WTC11 (cell line): ENCODE measurements at regions not wholly inside any gene's neighbourhood (a gene's known extent, or its start where the extent isn't known, plus 50 kb on each side); places are given as distances from the start of the nearest gene placed in this dataset.
A peak's percentile ranks its signal among the peaks of the same experiment; 100 is the strongest.

ENCODE experiments used
- ATAC-seq: fragments of 200-7000 bp; cut with Tn5 transposase; 2 replicates; pipeline ENCODE4 v1.10.0; 2021; ENCODE audit warnings: mild to moderate bottlenecking, moderate library complexity
- CTCF ChIA-PET: fragments of 300-600 bp; sonication (Branson Sonifier 250); formaldehyde crosslinking; loops from one replicate; lab custom pipeline; 2021; ENCODE audit warnings: antibody characterized with exemption; lab: Charles Lee
- POLR2A ChIA-PET: fragments of 350-600 bp; sonication (Branson Sonifier 250); formaldehyde crosslinking; loops from one replicate; lab custom pipeline; 2021; ENCODE audit warnings: antibody characterized with exemption; lab: Charles Lee
- DNase-seq: peaks from one replicate; pipeline ENCODE4 v3.0.0; 2021; ENCODE audit warnings: low spot score
- H3K27ac Mint-ChIP-seq: 2 replicates; pipeline ENCODE4 v1.8.0; 2021; ENCODE audit warnings: mixed read lengths
- H3K27me3 Mint-ChIP-seq: 2 replicates; pipeline ENCODE4 v1.8.0; 2021; ENCODE audit warnings: low read depth, mild to moderate bottlenecking, moderate library complexity, mixed read lengths
- H3K36me3 Mint-ChIP-seq: 2 replicates; pipeline ENCODE4 v1.8.0; 2021; ENCODE audit warnings: mixed read lengths
- H3K4me1 Mint-ChIP-seq: 2 replicates; pipeline ENCODE4 v1.8.0; 2022; ENCODE audit warnings: mixed read lengths
- H3K4me3 Mint-ChIP-seq: 2 replicates; pipeline ENCODE4 v1.8.0; 2021; ENCODE audit warnings: mild to moderate bottlenecking, moderate library complexity, mixed read lengths
- H3K9me3 Mint-ChIP-seq: 2 replicates; pipeline ENCODE4 v1.8.0; 2021; ENCODE audit warnings: mixed read lengths
- CBFB ChIP-seq: sonication (generic); formaldehyde crosslinking; IDR thresholded peaks from 2 replicates; pipeline ENCODE4 v1.8.1; 2022; ENCODE audit warnings: mild to moderate bottlenecking, low read depth, missing genetic modification reagents
- CREM ChIP-seq: sonication (generic); formaldehyde crosslinking; IDR thresholded peaks from 2 replicates; pipeline ENCODE4 v1.8.1; 2022; ENCODE audit warnings: mild to moderate bottlenecking, missing genetic modification reagents, moderate library complexity
- FOXP1 ChIP-seq: sonication (generic); formaldehyde crosslinking; IDR thresholded peaks from 2 replicates; pipeline ENCODE4 v1.8.0; 2022; ENCODE audit warnings: missing genetic modification reagents, mild to moderate bottlenecking, moderate library complexity, borderline replicate concordance
- IRF2 ChIP-seq: sonication (generic); formaldehyde crosslinking; IDR thresholded peaks from 2 replicates; pipeline ENCODE4 v1.8.0; 2022; ENCODE audit warnings: low read depth, missing genetic modification reagents, borderline replicate concordance
- JUN ChIP-seq: sonication (generic); formaldehyde crosslinking; IDR thresholded peaks from 2 replicates; pipeline ENCODE4 v1.8.0; 2023; ENCODE audit warnings: mild to moderate bottlenecking, missing genetic modification reagents
- MYBL2 ChIP-seq: sonication (generic); formaldehyde crosslinking; IDR thresholded peaks from 2 replicates; pipeline ENCODE4 v1.8.1; 2023; ENCODE audit warnings: mild to moderate bottlenecking, moderate library complexity, missing genetic modification reagents
- RELA ChIP-seq: sonication (generic); formaldehyde crosslinking; IDR thresholded peaks from 2 replicates; pipeline ENCODE4 v1.8.1; 2022; ENCODE audit warnings: missing genetic modification reagents, mild to moderate bottlenecking, borderline replicate concordance
- SOX15 ChIP-seq: fragments of 250-450 bp; sonication (Bioruptor Pico); IDR thresholded peaks from 2 replicates; pipeline ENCODE4 v1.9.0; 2021; ENCODE audit warnings: mild to moderate bottlenecking
- ZBTB21 ChIP-seq: sonication (generic); formaldehyde crosslinking; IDR thresholded peaks from 2 replicates; pipeline ENCODE4 v1.8.1; 2023; ENCODE audit warnings: mild to moderate bottlenecking, missing genetic modification reagents, borderline replicate concordance
- ZNF263 ChIP-seq: sonication (generic); formaldehyde crosslinking; IDR thresholded peaks from 2 replicates; pipeline ENCODE4 v1.8.1; 2022; ENCODE audit warnings: low read depth, mild to moderate bottlenecking, moderate library complexity, missing genetic modification reagents
- ZNF317 ChIP-seq: sonication (generic); formaldehyde crosslinking; IDR thresholded peaks from 2 replicates; pipeline ENCODE4 v1.8.1; 2023; ENCODE audit warnings: low read depth, mild to moderate bottlenecking, moderate library complexity, missing genetic modification reagents, borderline replicate concordance
- ZNF396 ChIP-seq: fragments of 250-450 bp; sonication (Bioruptor Pico); IDR thresholded peaks from 2 replicates; pipeline ENCODE4 v1.8.0; 2021; ENCODE audit warnings: mild to moderate bottlenecking, moderate library complexity, borderline replicate concordance
- TF ChIP-seq, protein P1 (sequence below): fragments of 250-450 bp; sonication (Bioruptor Pico); IDR thresholded peaks from 2 replicates; pipeline ENCODE4 v1.8.0; 2021; ENCODE audit warnings: mild to moderate bottlenecking
- TF ChIP-seq, protein P2 (sequence below): sonication (generic); formaldehyde crosslinking; IDR thresholded peaks from 2 replicates; pipeline ENCODE4 v1.8.0; 2022; ENCODE audit warnings: missing genetic modification reagents
- TF ChIP-seq, protein P3 (sequence below): sonication (generic); formaldehyde crosslinking; IDR thresholded peaks from 2 replicates; pipeline ENCODE4 v1.8.1; 2022; ENCODE audit warnings: missing genetic modification reagents, borderline replicate concordance
- TF ChIP-seq, protein P4 (sequence below): fragments of 250-450 bp; sonication (Bioruptor Pico); IDR thresholded peaks from 2 replicates; pipeline ENCODE4 v1.9.0; 2021; ENCODE audit warnings: mild to moderate bottlenecking
- TF ChIP-seq, protein P5 (sequence below): sonication (generic); formaldehyde crosslinking; IDR thresholded peaks from 2 replicates; pipeline ENCODE4 v1.8.0; 2022; ENCODE audit warnings: mild to moderate bottlenecking, missing genetic modification reagents
- TF ChIP-seq, protein P6 (sequence below): sonication (generic); formaldehyde crosslinking; conservative IDR thresholded peaks from 2 replicates; pipeline ENCODE4 v1.8.1; 2022; ENCODE audit warnings: mild to moderate bottlenecking, missing genetic modification reagents

DNA sequence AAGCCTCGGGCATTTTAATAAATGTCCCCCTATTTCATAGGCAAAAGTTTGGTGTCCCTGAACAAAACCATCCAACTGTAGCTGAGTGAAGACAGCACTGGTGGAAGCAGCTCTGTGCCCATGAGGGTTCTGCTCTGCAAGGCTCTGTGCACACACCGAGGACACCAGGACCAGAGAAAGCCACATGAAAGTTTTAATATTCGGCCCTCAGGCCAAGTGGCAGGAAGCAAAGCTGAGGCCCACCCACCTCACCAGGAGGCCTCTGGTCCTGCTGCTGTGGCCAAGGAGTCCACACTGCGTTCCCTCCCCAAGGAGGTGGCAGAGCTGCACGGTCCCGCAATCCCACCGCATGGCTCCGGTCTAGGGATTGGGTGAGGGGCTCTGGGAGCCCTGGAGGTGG, 62.6 kb upstream of the RPS6KA2 start (continued):
- TF ChIP-seq, protein P1, sequence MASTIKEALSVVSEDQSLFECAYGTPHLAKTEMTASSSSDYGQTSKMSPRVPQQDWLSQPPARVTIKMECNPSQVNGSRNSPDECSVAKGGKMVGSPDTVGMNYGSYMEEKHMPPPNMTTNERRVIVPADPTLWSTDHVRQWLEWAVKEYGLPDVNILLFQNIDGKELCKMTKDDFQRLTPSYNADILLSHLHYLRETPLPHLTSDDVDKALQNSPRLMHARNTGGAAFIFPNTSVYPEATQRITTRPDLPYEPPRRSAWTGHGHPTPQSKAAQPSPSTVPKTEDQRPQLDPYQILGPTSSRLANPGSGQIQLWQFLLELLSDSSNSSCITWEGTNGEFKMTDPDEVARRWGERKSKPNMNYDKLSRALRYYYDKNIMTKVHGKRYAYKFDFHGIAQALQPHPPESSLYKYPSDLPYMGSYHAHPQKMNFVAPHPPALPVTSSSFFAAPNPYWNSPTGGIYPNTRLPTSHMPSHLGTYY (CRISPR knock-in tag): no peak
- no peak for TF ChIP-seq RELA (CRISPR knock-in tag)
- TF ChIP-seq, protein P2, sequence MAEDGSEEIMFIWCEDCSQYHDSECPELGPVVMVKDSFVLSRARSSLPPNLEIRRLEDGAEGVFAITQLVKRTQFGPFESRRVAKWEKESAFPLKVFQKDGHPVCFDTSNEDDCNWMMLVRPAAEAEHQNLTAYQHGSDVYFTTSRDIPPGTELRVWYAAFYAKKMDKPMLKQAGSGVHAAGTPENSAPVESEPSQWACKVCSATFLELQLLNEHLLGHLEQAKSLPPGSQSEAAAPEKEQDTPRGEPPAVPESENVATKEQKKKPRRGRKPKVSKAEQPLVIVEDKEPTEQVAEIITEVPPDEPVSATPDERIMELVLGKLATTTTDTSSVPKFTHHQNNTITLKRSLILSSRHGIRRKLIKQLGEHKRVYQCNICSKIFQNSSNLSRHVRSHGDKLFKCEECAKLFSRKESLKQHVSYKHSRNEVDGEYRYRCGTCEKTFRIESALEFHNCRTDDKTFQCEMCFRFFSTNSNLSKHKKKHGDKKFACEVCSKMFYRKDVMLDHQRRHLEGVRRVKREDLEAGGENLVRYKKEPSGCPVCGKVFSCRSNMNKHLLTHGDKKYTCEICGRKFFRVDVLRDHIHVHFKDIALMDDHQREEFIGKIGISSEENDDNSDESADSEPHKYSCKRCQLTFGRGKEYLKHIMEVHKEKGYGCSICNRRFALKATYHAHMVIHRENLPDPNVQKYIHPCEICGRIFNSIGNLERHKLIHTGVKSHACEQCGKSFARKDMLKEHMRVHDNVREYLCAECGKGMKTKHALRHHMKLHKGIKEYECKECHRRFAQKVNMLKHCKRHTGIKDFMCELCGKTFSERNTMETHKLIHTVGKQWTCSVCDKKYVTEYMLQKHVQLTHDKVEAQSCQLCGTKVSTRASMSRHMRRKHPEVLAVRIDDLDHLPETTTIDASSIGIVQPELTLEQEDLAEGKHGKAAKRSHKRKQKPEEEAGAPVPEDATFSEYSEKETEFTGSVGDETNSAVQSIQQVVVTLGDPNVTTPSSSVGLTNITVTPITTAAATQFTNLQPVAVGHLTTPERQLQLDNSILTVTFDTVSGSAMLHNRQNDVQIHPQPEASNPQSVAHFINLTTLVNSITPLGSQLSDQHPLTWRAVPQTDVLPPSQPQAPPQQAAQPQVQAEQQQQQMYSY: no peak
- TF ChIP-seq, protein P3, sequence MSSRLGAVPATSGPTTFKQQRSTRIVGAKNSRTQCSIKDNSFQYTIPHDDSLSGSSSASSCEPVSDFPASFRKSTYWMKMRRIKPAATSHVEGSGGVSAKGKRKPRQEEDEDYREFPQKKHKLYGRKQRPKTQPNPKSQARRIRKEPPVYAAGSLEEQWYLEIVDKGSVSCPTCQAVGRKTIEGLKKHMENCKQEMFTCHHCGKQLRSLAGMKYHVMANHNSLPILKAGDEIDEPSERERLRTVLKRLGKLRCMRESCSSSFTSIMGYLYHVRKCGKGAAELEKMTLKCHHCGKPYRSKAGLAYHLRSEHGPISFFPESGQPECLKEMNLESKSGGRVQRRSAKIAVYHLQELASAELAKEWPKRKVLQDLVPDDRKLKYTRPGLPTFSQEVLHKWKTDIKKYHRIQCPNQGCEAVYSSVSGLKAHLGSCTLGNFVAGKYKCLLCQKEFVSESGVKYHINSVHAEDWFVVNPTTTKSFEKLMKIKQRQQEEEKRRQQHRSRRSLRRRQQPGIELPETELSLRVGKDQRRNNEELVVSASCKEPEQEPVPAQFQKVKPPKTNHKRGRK: no peak

DNA sequence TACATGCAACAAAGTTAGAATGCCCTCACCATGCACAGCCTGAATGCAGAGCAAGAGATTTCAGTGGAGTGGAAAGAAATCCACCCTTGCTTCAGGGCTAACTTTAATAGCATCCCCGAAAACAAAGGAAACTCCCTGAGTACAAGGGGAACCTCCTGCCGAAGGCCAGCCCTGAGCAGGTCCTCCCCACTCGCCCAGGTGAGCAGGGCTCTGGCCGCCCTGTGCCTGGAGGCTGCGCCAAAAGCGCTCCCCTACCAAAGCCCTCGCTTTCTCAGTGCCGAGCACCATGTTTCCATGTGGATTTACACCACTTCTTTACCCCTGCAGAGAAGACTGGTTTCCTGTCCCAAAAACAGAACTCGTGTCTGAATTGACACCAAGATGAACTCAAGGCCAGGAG, 61.9 kb upstream of the RPS6KA2 start:
- DNase-seq (no peak), ATAC-seq (no peak)
- CTCF ChIA-PET: interaction anchor here (1.0 kb wide), 1 partner anchor 9 kb away, joined by 5 read pairs; no protein-coding TSS in a partner anchor
- Mint-ChIP-seq H3K27ac (no peak overlapping the region), H3K27me3 (no peaks in the 10 kb centered on the region), H3K9me3 (no peaks in the 10 kb centered on the region), H3K36me3 (no peaks in the 10 kb centered on the region), H3K4me1 (peaks cover 40% of the 10 kb centered on the region), H3K4me3 (no peak overlapping the region)
- TF ChIP-seq, protein P4, sequence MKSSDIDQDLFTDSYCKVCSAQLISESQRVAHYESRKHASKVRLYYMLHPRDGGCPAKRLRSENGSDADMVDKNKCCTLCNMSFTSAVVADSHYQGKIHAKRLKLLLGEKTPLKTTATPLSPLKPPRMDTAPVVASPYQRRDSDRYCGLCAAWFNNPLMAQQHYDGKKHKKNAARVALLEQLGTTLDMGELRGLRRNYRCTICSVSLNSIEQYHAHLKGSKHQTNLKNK (CRISPR knock-in tag): no peak
- no peak for TF ChIP-seq CBFB (CRISPR knock-in tag)
- no peak for TF ChIP-seq ZNF263 (CRISPR knock-in tag)
- TF ChIP-seq IRF2 (CRISPR knock-in tag): no peak
- POLR2A ChIA-PET: no interaction called here

DNA sequence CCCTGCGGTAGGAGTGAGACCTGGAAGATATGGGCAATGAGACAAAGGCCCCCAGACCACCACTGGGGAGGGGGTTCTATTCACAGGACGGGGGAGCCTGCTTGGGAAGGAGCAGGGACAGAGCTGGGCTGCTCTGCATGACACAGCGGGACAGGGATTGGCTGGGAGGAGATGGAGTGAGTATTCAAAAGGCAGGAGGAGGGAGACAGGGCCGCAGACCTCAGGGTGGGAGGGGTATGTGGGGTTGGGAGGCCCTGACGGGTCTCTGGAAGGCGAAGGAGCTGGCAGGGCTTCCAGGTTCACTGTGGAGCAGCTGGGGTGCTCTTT, 60.8 kb upstream of the RPS6KA2 start:
- H3K27me3 Mint-ChIP-seq: no peaks in the 10 kb centered on the region
- H3K27ac Mint-ChIP-seq: peak overlapping the region; percentile 31; the same call in 1 of the 2 replicates
- no peaks in the 10 kb centered on the region for H3K36me3 Mint-ChIP-seq
- ATAC-seq (peak; percentile 92), DNase-seq (peak; percentile 38)
- POLR2A ChIA-PET: no interaction called here
- peaks cover 31% of the 10 kb centered on the region for H3K4me1 Mint-ChIP-seq
- H3K9me3 Mint-ChIP-seq: no peaks in the 10 kb centered on the region
- CTCF ChIA-PET: interaction anchor here (1.0 to 1.1 kb wide), 2 partner anchors 8 to 412 kb away, joined by 3 to 5 read pairs; no protein-coding TSS in a partner anchor
- TF ChIP-seq CREM (CRISPR knock-in tag): no peak
- TF ChIP-seq SOX15 (CRISPR knock-in tag): no peak
- TF ChIP-seq FOXP1 (CRISPR knock-in tag): no peak
- TF ChIP-seq ZNF263 (CRISPR knock-in tag): no peak
- H3K4me3 Mint-ChIP-seq: no peak overlapping the region

DNA sequence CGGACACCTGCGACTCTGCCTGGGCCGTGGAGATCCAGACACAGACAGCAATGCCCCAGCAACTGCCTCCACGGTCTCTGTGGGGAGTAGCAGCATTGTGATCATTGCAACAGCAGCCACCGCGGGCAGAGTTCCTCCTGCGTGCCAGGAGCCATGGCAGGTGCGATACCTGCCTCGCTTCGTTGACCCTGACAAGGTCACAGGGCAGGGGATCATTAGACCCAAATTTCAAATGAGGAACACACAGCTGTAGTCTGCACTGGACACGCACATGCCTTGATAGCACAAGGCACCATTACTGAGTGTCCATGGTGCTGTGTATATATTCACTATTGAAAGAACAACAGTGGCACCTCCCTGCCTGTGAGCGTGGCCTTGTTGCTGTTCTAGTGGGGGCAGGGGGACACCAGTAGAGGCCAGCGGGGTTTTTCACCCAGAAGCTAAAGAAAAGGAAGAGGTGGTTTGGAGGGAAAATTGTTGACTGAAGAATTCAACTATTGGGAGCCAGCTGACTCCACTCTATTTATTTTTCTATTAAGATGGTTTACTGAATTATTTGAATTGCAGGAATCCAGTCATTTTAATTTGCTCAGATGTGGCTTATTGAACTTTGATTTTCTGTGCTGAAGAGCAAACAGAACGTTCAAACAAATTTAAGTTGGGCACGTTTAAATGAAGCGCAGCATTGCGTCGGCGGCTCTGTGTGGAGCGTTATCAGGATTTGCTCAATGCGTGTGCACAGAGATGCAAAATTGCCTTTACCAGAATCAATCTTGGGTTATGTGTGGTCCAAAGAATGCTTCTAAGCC, 60.2 kb upstream of the RPS6KA2 start:
- Mint-ChIP-seq H3K4me1 (peaks cover 31% of the 10 kb centered on the region), H3K4me3 (no peak overlapping the region), H3K9me3 (no peaks in the 10 kb centered on the region), H3K36me3 (no peaks in the 10 kb centered on the region), H3K27ac (peak overlapping the region; percentile 31; the same call in 1 of the 2 replicates), H3K27me3 (no peaks in the 10 kb centered on the region)
- ChIA-PET POLR2A (no interaction called here), CTCF (interaction anchor here (1.1 kb wide), 1 partner anchor 411 kb away, joined by 3 read pairs; no protein-coding TSS in a partner anchor)
- ATAC-seq: no peak
- DNase-seq: no peak
- no peak for TF ChIP-seq CBFB (CRISPR knock-in tag)
- TF ChIP-seq, protein P5, sequence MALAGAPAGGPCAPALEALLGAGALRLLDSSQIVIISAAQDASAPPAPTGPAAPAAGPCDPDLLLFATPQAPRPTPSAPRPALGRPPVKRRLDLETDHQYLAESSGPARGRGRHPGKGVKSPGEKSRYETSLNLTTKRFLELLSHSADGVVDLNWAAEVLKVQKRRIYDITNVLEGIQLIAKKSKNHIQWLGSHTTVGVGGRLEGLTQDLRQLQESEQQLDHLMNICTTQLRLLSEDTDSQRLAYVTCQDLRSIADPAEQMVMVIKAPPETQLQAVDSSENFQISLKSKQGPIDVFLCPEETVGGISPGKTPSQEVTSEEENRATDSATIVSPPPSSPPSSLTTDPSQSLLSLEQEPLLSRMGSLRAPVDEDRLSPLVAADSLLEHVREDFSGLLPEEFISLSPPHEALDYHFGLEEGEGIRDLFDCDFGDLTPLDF (CRISPR knock-in tag): no peak
- TF ChIP-seq ZNF317 (CRISPR knock-in tag): no peak
- TF ChIP-seq CREM (CRISPR knock-in tag): no peak
- no peak for TF ChIP-seq ZNF396 (CRISPR knock-in tag)
- TF ChIP-seq MYBL2: no peak
- no peak for TF ChIP-seq ZBTB21 (CRISPR knock-in tag)
- no peak for TF ChIP-seq JUN (CRISPR knock-in tag)
- TF ChIP-seq, protein P6, sequence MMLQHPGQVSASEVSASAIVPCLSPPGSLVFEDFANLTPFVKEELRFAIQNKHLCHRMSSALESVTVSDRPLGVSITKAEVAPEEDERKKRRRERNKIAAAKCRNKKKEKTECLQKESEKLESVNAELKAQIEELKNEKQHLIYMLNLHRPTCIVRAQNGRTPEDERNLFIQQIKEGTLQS: no peak
- TF ChIP-seq, all 79 proteins: peak for 0
